ENCODE measurements at regions not wholly inside any gene's neighbourhood (a gene's known extent, or its start where the extent isn't known, plus 50 kb on each side); places are given as distances from the start of the nearest gene placed in this dataset.

DNA sequence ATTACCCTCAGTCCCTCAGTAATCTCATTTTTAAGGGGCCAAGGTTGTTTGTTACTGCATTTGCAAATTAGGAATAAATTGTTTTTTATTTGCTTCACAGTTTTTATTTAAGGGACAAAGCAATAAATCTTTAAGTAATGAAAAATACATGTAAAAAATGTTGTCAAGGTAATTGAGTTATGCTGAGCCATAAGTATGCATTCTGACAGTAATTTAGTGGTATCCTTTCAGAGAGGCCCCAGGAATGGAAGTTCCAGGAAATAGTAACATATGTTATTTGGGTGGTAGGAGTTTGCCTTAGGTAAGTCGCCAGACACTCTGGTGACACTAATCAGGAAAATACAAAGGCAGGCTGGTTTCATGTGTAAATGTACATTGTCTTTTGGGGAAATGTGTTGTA is 1787.9 kb upstream of the WWC1 start:
- TF ChIP-seq POLR2A (IDR thresholded peaks at IDR 0.05; ENCODE audit: low read length) (no peak), GATA1 (IDR thresholded peaks at IDR 0.05; ENCODE audit: low read depth, low read length) (no peak)
